H9 (cell line): ENCODE measurements at regions not wholly inside any gene's neighbourhood (a gene's known extent, or its start where the extent isn't known, plus 50 kb on each side); places are given as distances from the start of the nearest gene placed in this dataset.

Experiments used
- DNase-seq: peaks from one replicate; pipeline ENCODE4 v3.0.0-alpha.2; 2017
- H2AFZ ChIP-seq: one replicate; pipeline ENCODE4 v1.6.1; 2013; ENCODE audit warnings: mild to moderate bottlenecking, low read length, control low read depth, moderate library complexity
- H2AK5ac ChIP-seq: 2 replicates; pipeline ENCODE4 v1.6.1; 2013; ENCODE audit warnings: low read length, control low read depth, mixed read lengths; ENCODE audit not compliant: insufficient read length
- H2BK120ac ChIP-seq: one replicate; pipeline ENCODE4 v1.6.1; 2013; ENCODE audit warnings: low read depth, mild to moderate bottlenecking, low read length, control low read depth, inconsistent platforms; ENCODE audit not compliant: poor library complexity, severe bottlenecking
- H2BK12ac ChIP-seq: 2 replicates; pipeline ENCODE4 v1.6.1; 2013; ENCODE audit warnings: low read length, control low read depth, mixed read lengths, low read depth; ENCODE audit not compliant: insufficient read length
- H2BK15ac ChIP-seq: 2 replicates; pipeline ENCODE4 v1.6.1; 2013; ENCODE audit warnings: low read depth, low read length, control low read depth
- H2BK20ac ChIP-seq: one replicate; pipeline ENCODE4 v1.6.1; 2013; ENCODE audit warnings: low read depth, mild to moderate bottlenecking, low read length, control low read depth, inconsistent platforms; ENCODE audit not compliant: poor library complexity, severe bottlenecking
- H2BK5ac ChIP-seq: 2 replicates; pipeline ENCODE4 v1.6.1; 2013; ENCODE audit warnings: low read length, control low read depth, mixed read lengths; ENCODE audit not compliant: insufficient read length
- H3K14ac ChIP-seq: 2 replicates; pipeline ENCODE4 v1.6.1; 2013; ENCODE audit warnings: low read length, control low read depth; ENCODE audit not compliant: insufficient read depth
- H3K18ac ChIP-seq: 2 replicates; pipeline ENCODE4 v1.6.1; 2013; ENCODE audit warnings: low read depth, mild to moderate bottlenecking, mixed read lengths, low read length, control low read depth; ENCODE audit not compliant: insufficient read length
- H3K23ac ChIP-seq: 2 replicates; pipeline ENCODE4 v1.6.1; 2013; ENCODE audit warnings: low read length, control low read depth, mixed read lengths, low read depth; ENCODE audit not compliant: insufficient read length
- H3K23me2 ChIP-seq: 2 replicates; pipeline ENCODE4 v1.6.1; 2013; ENCODE audit warnings: low read depth, mild to moderate bottlenecking, mixed read lengths, low read length, control low read depth; ENCODE audit not compliant: insufficient read length, poor library complexity, severe bottlenecking
- H3K27ac ChIP-seq: 2 replicates; pipeline ENCODE4 v1.5.1; 2013; ENCODE audit warnings: low read length, control low read depth, mixed read lengths, low read depth; ENCODE audit not compliant: insufficient read length
- H3K27me3 ChIP-seq: 2 replicates; pipeline ENCODE4 v1.6.1; 2013; ENCODE audit warnings: low read length, control low read depth, inconsistent platforms; ENCODE audit not compliant: insufficient read depth
- H3K4ac ChIP-seq: 2 replicates; pipeline ENCODE4 v1.6.1; 2013; ENCODE audit warnings: low read depth, mild to moderate bottlenecking, control low read depth, inconsistent platforms, low read length, moderate library complexity
- H3K4me1 ChIP-seq: 2 replicates; pipeline ENCODE4 v1.6.1; 2013; ENCODE audit warnings: low read length, control low read depth, inconsistent platforms; ENCODE audit not compliant: insufficient read depth
- H3K4me2 ChIP-seq: 2 replicates; pipeline ENCODE4 v1.6.1; 2013; ENCODE audit warnings: low read length, control low read depth, mixed read lengths; ENCODE audit not compliant: insufficient read length, insufficient read depth
- H3K56ac ChIP-seq: 2 replicates; pipeline ENCODE4 v1.6.1; 2013; ENCODE audit warnings: low read depth, mild to moderate bottlenecking, mixed read lengths, low read length, control low read depth; ENCODE audit not compliant: insufficient read length
- H3K79me1 ChIP-seq: 2 replicates; pipeline ENCODE4 v1.6.1; 2013; ENCODE audit warnings: low read depth, mild to moderate bottlenecking, moderate library complexity, low read length, control low read depth, inconsistent platforms; ENCODE audit not compliant: insufficient read depth, poor library complexity, severe bottlenecking
- H3K79me2 ChIP-seq: 2 replicates; pipeline ENCODE4 v1.6.1; 2013; ENCODE audit warnings: low read length, control low read depth, inconsistent platforms; ENCODE audit not compliant: insufficient read depth
- H3K9ac ChIP-seq: 2 replicates; pipeline ENCODE4 v1.6.1; 2013; ENCODE audit warnings: low read length, control low read depth, mixed read lengths; ENCODE audit not compliant: insufficient read length; ENCODE audit errors: extremely low read depth
- H3K9me3 ChIP-seq: one replicate; pipeline ENCODE4 v1.6.1; 2013; ENCODE audit warnings: low read depth, low read length, inconsistent platforms; ENCODE audit not compliant: control insufficient read depth
- H3T11ph ChIP-seq: one replicate; pipeline ENCODE4 v1.6.1; 2013; ENCODE audit warnings: mild to moderate bottlenecking, low read length, control low read depth, inconsistent platforms
- H4K20me1 ChIP-seq: one replicate; pipeline ENCODE4 v1.6.1; 2013; ENCODE audit not compliant: control insufficient read depth, insufficient read length, insufficient read depth
- H4K5ac ChIP-seq: 2 replicates; pipeline ENCODE4 v1.6.1; 2013; ENCODE audit warnings: low read depth, mild to moderate bottlenecking, mixed read lengths, low read length, control low read depth; ENCODE audit not compliant: insufficient read length
- H4K8ac ChIP-seq: replicated peaks from 2 replicates; pipeline ENCODE4 v1.6.1; 2013; ENCODE audit warnings: low read length, control low read depth, mixed read lengths, low read depth; ENCODE audit not compliant: insufficient read length
- H4K91ac ChIP-seq: 2 replicates; pipeline ENCODE4 v1.6.1; 2013; ENCODE audit warnings: low read depth, mild to moderate bottlenecking, moderate library complexity, mixed read lengths, low read length, control low read depth; ENCODE audit not compliant: insufficient read length
- H3K27ac Mint-ChIP-seq, 3 experiments: 2 replicates in 2 of 3; 3 replicates in 1 of 3; pipeline ENCODE4 v1.8.0; 2020 to 2021; ENCODE audit warnings: mixed read lengths in 3 of 3, mild to moderate bottlenecking in 1 of 3, moderate library complexity in 1 of 3
- H3K27me3 Mint-ChIP-seq: 2 replicates; pipeline ENCODE4 v1.8.0; 2021; ENCODE audit warnings: low read depth, mild to moderate bottlenecking, moderate library complexity, mixed read lengths
- H3K36me3 Mint-ChIP-seq, 3 experiments: 2 replicates in 2 of 3; 3 replicates in 1 of 3; pipeline ENCODE4 v1.8.0; 2020 to 2021; ENCODE audit warnings: low read depth in 3 of 3, mixed read lengths in 3 of 3; ENCODE audit not compliant: insufficient read depth in 1 of 3
- H3K4me1 Mint-ChIP-seq, 2 experiments: 2 replicates each; pipeline ENCODE4 v1.8.0; 2020; ENCODE audit warnings: mixed read lengths in 2 of 2
- H3K4me3 Mint-ChIP-seq, 2 experiments: 2 replicates in 1 of 2; 3 replicates in 1 of 2; pipeline ENCODE4 v1.8.0; 2020 to 2021; ENCODE audit warnings: mild to moderate bottlenecking in 2 of 2, mixed read lengths in 2 of 2, moderate library complexity in 1 of 2
- H3K9me3 Mint-ChIP-seq, 2 experiments: 2 replicates in 1 of 2; 3 replicates in 1 of 2; pipeline ENCODE4 v1.8.0; 2020; ENCODE audit warnings: mild to moderate bottlenecking in 2 of 2, mixed read lengths in 2 of 2, moderate library complexity in 1 of 2
- CTCF ChIP-seq: fragments of 200-600 bp; sonication (generic); conservative IDR thresholded peaks from 3 replicates; pipeline ENCODE4 v1.8.0; 2021; ENCODE audit warnings: antibody characterized with exemption, mild to moderate bottlenecking

- H3K9me3 Mint-ChIP-seq = peaks cover 0 to 2% of the 10 kb centered on the region in 2 experiments; a peak in 1 of 5 replicates
Measured at GRCh38 chr7:110587294-110587693, 503.6 kb upstream of the LRRN3 start.

More at GRCh38 chr7:110587294-110587693, 503.6 kb upstream of the LRRN3 start:
- Histone ChIP-seq H2AFZ (no peak overlapping the region), H3K79me1 (no peaks in the 10 kb centered on the region), H2BK15ac (no peak overlapping the region), H3K9ac (no peak overlapping the region), H3K23me2 (no peaks in the 10 kb centered on the region), H3K56ac (no peak overlapping the region), H3K4me1 (no peaks in the 10 kb centered on the region), H4K20me1 (no peaks in the 10 kb centered on the region), H4K8ac (no peak overlapping the region), H4K5ac (no peak overlapping the region), H3K23ac (no peak overlapping the region), H2BK12ac (no peak overlapping the region), H3K27ac (no peak overlapping the region), H3K14ac (no peak overlapping the region), H3K4ac (no peak overlapping the region), H2AK5ac (no peak overlapping the region), H3K79me2 (no peaks in the 10 kb centered on the region), H4K91ac (no peak overlapping the region), H2BK20ac (no peak overlapping the region), H2BK120ac (no peak overlapping the region), H3K27me3 (no peaks in the 10 kb centered on the region), H3K9me3 (no peaks in the 10 kb centered on the region), H3K18ac (no peak overlapping the region), H3T11ph (no peak overlapping the region), H3K4me2 (no peak overlapping the region), H2BK5ac (no peak overlapping the region)
- no peak overlapping the region for H3K27ac Mint-ChIP-seq
- DNase-seq = no peak
- peaks cover 8 to 9% of the 10 kb centered on the region in 2 experiments; a peak in 3 of 4 replicates for H3K4me1 Mint-ChIP-seq
- no peak for TF ChIP-seq CTCF
- no peak overlapping the region for H3K4me3 Mint-ChIP-seq
- no peaks in the 10 kb centered on the region for H3K27me3 Mint-ChIP-seq
- H3K36me3 Mint-ChIP-seq = no peaks in the 10 kb centered on the region
